ENCODE measurements at regions not wholly inside any gene's neighbourhood (a gene's known extent, or its start where the extent isn't known, plus 50 kb on each side); places are given as distances from the start of the nearest gene placed in this dataset.

DNA sequence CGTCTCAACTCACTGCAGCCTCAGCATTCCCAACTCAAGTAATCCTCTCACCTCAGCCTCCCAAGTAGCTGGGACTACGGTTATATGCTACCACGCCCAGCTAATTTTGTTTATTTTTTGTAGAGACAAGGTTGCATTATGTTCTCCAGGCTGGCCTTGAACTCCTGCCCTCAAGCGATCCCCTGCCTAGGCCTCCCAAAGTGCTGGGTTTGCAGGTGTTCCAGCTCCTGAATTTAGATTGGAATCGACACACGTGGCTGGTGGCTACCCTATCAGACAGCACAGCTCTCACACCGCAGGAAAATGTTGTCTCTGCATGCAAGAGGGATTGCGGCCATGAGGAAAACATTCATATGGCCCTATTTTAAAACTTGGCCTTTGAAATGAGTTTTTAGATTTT lies 76.7 kb upstream of the GALNT2 start:
- H3K9me3 Mint-ChIP-seq (ENCODE audit: unreplicated experiment), result no peaks in the 10 kb centered on the region
- TF ChIP-seq CTCF (IDR thresholded peaks at IDR 0.05), result no peak
- peaks cover 47% of the 10 kb centered on the region for H3K27me3 Mint-ChIP-seq (ENCODE audit: unreplicated experiment)
- H3K27ac Mint-ChIP-seq (ENCODE audit: unreplicated experiment), result no peak overlapping the region
- H3K4me1 Mint-ChIP-seq (ENCODE audit: unreplicated experiment), result peaks cover 5% of the 10 kb centered on the region
- peak; percentile 30 for DNase-seq (ENCODE audit: extremely low spot score, unreplicated experiment)
- no peaks in the 10 kb centered on the region for H3K36me3 Mint-ChIP-seq (ENCODE audit: unreplicated experiment)
- H3K4me3 Mint-ChIP-seq (ENCODE audit: unreplicated experiment), result no peak overlapping the region

- peaks cover 5% of the 10 kb centered on the region for H3K4me1 Mint-ChIP-seq (ENCODE audit: unreplicated experiment)
- H3K9me3 Mint-ChIP-seq (ENCODE audit: unreplicated experiment), result no peaks in the 10 kb centered on the region
- DNase-seq (ENCODE audit: extremely low spot score, unreplicated experiment), result peak; percentile 62
- no peaks in the 10 kb centered on the region for H3K36me3 Mint-ChIP-seq (ENCODE audit: unreplicated experiment)
- no peak overlapping the region for H3K27ac Mint-ChIP-seq (ENCODE audit: unreplicated experiment)
- H3K4me3 Mint-ChIP-seq (ENCODE audit: unreplicated experiment), result no peak overlapping the region
- TF ChIP-seq CTCF (IDR thresholded peaks at IDR 0.05), result no peak
- peaks cover 51% of the 10 kb centered on the region for H3K27me3 Mint-ChIP-seq (ENCODE audit: unreplicated experiment)
These were observed 75.9 kb upstream of the GALNT2 start for GRCh38 chr1:229991104-229991513.

- H3K27me3 Mint-ChIP-seq (ENCODE audit: unreplicated experiment), result peaks cover 49% of the 10 kb centered on the region
- DNase-seq (ENCODE audit: extremely low spot score, unreplicated experiment), result no peak
- TF ChIP-seq CTCF (IDR thresholded peaks at IDR 0.05), result no peak
These were observed 75.2 kb upstream of the GALNT2 start for GRCh38 chr1:229991724-229992333.

GRCh38 chr1:229993060-229993459 lies 74.0 kb upstream of the GALNT2 start:
- no peak for DNase-seq (ENCODE audit: extremely low spot score, unreplicated experiment)
- Mint-ChIP-seq H3K27ac (ENCODE audit: unreplicated experiment) (no peak overlapping the region), H3K4me3 (ENCODE audit: unreplicated experiment) (no peak overlapping the region), H3K36me3 (ENCODE audit: unreplicated experiment) (no peaks in the 10 kb centered on the region), H3K4me1 (ENCODE audit: unreplicated experiment) (peaks cover 5% of the 10 kb centered on the region), H3K9me3 (ENCODE audit: unreplicated experiment) (no peaks in the 10 kb centered on the region), H3K27me3 (ENCODE audit: unreplicated experiment) (peaks cover 42% of the 10 kb centered on the region)
- no peak for TF ChIP-seq CTCF (IDR thresholded peaks at IDR 0.05)

More at GRCh38 chr1:229991724-229992333, 75.2 kb upstream of the GALNT2 start:
- no peak overlapping the region for H3K27ac Mint-ChIP-seq (ENCODE audit: unreplicated experiment)
- H3K4me3 Mint-ChIP-seq (ENCODE audit: unreplicated experiment), result no peak overlapping the region
- H3K9me3 Mint-ChIP-seq (ENCODE audit: unreplicated experiment), result no peaks in the 10 kb centered on the region
- peaks cover 5% of the 10 kb centered on the region for H3K4me1 Mint-ChIP-seq (ENCODE audit: unreplicated experiment)
- no peaks in the 10 kb centered on the region for H3K36me3 Mint-ChIP-seq (ENCODE audit: unreplicated experiment)

DNA sequence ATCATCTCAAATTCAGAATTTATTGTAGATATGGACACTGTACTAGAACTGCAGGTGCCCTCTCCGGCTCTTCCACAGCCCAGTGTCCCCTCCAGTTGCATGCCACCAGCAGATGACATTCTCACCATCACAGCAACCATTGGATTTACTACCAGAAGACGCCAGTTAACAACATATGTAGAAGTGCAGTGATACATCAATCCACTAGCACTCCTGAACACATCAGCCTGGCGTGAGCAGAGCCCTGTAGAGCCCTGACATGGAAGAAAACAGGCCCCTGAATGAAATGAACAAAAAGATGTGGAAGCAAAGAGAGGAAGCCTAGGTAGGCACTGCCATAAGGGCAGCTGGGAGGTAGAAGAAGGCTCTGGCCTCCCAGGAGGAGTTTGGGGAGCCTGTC lies 73.1 kb upstream of the GALNT2 start:
- H3K36me3 Mint-ChIP-seq (ENCODE audit: unreplicated experiment), result no peaks in the 10 kb centered on the region
- TF ChIP-seq CTCF (IDR thresholded peaks at IDR 0.05), result no peak
- H3K9me3 Mint-ChIP-seq (ENCODE audit: unreplicated experiment), result no peaks in the 10 kb centered on the region
- H3K4me1 Mint-ChIP-seq (ENCODE audit: unreplicated experiment), result peaks cover 5% of the 10 kb centered on the region
- peaks cover 37% of the 10 kb centered on the region for H3K27me3 Mint-ChIP-seq (ENCODE audit: unreplicated experiment)
- H3K4me3 Mint-ChIP-seq (ENCODE audit: unreplicated experiment), result no peak overlapping the region
- H3K27ac Mint-ChIP-seq (ENCODE audit: unreplicated experiment), result no peak overlapping the region
- DNase-seq (ENCODE audit: extremely low spot score, unreplicated experiment), result peak; percentile 32
